NCI-H69 (cell line): ENCODE measurements at regions not wholly inside any gene's neighbourhood (a gene's known extent, or its start where the extent isn't known, plus 50 kb on each side); places are given as distances from the start of the nearest gene placed in this dataset.

Experiments
- DNase-seq: peaks from one replicate; lab custom pipeline; 2025; lab: John Stamatoyannopoulos, UW

DNA sequence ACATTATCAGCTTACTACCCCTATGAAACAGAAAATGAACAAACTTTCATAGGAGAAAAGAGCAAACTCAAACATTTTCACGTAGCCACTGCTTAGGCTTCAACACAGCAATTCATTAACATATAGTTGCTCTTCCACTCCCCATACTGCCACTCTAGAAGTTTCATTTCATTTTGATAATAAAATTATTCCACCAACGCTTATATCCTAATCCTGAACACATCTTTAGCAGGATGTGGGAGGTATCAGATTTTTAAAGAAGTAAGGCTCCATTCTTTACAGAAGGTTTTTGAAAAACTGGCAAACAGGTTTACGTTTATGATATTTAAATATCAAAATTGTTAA is 77.5 kb upstream of the ANK3 start:
- DNase-seq, result no peak

DNA sequence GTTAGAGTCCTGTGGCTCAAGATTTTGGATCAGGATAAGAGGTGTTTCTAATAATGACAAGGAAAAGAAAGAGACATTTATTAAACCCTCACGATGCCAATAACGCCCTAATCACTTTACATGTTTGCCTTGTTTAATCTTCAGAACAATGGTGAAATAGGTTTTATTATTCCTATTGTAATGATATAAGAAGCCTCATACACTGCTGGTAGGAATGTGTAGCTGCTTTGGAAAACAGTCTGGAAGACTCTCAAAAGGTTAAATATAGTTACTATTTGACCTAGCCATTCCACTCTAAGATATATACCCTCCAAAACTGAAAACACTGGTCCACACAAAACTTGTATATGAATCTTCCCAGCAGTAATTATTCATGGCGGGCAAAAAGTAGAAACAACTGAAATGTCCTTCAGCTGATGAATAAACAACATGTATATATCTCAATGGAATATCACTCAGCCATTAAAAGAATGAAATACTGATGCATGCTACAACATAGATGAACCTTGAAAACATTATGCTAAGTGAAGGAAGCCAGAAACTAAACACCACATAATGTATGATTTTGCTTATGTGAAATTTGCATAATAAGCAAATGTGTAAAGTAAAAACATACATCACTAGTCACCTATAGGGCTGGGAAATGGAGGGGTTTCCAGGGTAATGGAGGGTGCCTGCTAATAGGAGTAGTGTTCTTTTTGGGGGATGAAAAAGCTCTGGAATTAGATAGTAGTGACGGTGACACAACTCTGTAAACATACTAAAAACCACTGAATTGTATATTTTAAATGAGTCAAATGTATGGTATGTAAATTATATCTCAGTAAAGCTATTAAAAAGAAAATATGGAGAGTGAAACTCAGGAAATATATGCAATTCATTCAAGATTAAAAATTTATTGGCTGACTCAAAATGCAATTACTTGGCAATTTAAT is 76.9 kb upstream of the ANK3 start:
- no peak for DNase-seq

DNA sequence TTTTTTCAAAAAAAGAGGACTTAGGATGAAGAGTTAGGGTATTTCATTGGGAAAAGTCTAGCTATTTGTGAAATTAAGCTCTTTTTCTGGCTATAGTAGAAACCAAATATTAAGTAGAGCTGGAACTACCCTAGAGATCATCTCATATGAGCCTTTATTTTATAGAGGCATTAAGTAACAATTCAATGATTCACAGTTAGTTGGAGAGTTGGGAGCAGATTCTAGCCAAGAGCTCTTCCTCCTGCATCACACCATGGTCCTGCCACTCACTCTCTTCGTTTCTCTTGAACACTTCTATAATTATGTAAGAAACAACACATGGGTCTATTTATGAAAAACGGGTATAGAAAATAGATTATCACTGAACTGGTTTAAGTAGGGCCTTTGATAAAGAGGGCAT is 76.1 kb upstream of the ANK3 start:
- DNase-seq, result no peak

GRCh38 chr10:60464659-60465058 is 75.0 kb upstream of the ANK3 start:
- no peak for DNase-seq

GRCh38 chr10:60463746-60464145 is 74.1 kb upstream of the ANK3 start:
- no peak for DNase-seq

DNA sequence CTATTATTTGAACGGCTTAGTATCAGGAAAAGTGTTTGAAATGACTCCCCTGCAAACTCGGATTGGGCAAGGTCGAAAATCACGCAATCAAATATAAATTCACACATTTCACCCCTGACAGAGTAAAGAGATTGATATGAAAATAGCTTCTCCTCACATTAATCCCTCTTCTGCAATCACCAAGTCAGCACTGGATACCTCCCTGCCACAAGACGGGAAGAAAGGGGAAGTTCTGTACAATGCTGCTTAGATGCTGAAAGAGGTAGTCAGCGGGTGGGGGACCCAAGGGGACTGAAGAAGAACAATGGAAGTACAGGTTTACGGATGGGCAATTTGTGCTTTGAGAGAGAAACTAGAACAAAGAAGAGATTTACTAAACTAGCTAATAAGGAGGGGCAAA is 72.0 kb upstream of the ANK3 start:
- no peak for DNase-seq

DNA sequence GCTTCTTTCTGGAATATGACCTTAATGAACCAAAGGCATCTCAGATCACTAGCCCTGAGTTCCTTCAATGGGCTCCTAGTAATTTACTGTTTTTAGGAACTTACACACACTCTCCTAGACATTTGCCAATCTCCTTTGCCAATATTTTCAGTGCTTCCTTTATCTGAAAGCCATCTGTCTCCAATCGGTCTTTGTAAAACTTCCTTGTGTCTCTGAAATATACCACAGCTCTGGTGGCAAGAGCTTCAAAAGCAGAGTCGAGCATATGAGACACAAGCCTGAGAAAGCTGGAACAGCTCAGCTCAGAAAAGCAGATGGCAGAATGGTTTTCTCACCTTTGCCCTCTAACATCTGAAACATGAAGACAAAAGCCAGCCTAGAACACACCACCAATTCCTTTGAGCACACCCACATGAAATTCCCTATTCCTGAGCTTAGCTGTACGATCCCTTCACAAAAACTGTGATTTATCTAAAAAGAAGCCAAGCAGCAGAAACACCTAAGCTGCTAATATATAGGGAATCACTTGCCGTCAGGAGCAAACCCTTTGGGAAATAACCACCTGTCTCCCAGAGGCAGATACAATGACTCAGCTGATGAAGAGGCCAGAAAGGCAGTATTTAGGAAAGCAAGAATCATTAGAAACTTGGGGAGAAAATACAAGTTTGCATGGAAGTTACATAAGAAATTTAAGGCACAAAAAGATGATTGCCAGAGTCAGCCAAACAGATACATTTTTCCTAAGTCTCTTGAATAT is 70.2 kb upstream of the ANK3 start:
- peak; percentile 34 for DNase-seq

GRCh38 chr10:60456053-60456452 is 66.4 kb upstream of the ANK3 start:
- DNase-seq, result no peak

- no peak for DNase-seq
Observed at GRCh38 chr10:60454336-60454735, 64.7 kb upstream of the ANK3 start.

DNA sequence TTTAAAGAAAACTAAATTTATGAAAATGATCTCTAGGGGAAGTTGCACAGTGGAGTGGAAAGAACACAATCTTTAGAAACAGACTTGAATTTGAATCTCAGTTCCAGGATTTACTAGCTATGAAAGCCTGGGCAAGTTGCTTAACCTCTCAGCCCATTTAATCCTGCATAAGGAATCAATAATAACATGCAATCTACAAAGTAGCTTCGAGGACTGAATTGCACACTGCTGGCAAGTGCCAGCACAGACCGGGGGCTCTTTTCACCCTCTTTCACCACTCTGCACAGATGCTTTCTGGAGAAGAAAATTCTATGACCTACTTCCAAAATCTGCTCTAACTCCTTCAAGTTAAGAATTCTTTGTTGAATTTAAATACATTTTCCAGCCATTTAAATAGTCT is 63.4 kb upstream of the ANK3 start:
- no peak for DNase-seq

- no peak for DNase-seq
Observed at GRCh38 chr10:60450291-60450690, 60.6 kb upstream of the ANK3 start.

DNA sequence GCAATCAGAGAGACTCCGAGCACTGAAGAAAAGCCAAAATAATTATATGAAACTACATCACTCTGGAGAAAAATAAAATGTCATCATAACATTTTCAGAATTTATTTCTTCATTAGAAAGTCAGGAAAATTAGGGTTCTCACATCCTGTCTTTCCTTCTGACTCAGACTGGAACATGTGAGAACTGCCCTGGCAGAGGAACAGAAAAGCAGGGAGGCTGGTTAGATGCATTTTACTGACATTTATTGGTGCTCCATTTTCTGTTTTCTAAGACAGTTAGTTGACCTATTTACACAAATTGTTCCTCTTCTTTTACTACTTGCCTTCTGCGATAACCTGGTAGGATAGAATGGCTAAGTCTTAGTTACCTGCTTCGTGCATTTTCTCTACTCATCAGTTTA is 58.6 kb upstream of the ANK3 start:
- DNase-seq, result no peak

- DNase-seq, result peak; percentile 16
Observed at GRCh38 chr10:60446851-60447250, 57.2 kb upstream of the ANK3 start.

DNA sequence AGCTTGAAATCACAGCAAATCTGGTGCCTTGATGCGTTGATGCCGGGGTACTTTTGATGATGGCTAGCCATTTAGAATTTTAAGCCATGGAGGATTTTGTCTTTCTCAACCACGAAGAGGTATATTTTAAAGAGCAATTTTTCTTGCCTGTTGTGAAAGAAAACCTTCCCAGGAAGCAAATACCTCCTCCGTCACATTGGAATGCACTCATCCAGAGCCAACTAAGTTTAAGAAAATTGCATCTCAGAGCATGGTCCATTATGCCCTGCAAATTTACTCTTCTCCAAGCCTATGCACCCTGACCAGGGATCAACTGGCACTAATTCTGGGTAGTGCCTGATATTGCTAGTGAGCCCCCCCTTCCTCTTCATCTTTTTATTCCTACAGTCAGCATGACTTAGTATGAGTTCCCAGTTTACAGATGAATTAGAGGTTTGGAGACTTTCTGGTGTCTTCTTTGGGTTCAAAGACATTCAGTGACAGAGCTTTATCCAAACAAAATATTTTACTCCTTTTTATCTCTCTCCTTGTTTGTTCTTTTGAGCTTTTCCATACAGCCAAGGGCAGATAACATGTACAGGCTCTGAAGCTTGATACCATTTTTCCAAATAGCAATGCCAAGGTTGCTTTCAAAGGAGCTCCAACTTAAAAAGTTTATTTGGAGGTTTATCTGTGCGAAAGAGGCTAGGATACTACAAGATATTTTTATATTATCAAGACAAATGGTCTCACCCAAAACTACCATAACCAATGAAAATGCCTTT is 56.6 kb upstream of the ANK3 start:
- no peak for DNase-seq

GRCh38 chr10:60444494-60445064 is 54.9 kb upstream of the ANK3 start:
- peak; percentile 30 for DNase-seq

DNA sequence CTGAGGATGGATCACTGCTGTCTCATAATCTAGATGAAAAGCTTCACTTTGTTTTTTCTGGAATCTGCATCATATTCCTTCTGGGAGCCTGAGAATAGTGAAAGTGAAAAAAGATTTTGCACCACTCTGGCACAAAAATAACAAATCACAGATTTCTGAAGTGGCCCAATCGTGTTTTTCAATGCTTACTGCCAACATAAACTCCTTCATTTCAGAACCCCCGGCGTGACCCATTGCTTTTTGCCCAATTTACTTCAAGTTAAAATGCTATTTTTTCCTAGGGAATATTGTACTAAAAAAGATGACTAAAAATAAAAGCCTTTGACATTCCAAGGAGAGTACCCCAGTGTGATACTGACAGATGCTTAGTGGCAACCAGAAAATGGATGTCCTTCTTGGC is 53.7 kb upstream of the ANK3 start:
- no peak for DNase-seq

GRCh38 chr10:60441515-60441914 is 51.8 kb upstream of the ANK3 start:
- peak; percentile 20 for DNase-seq

- no peak for DNase-seq
Observed at GRCh38 chr10:60439641-60440040, 50.0 kb upstream of the ANK3 start.
